ENCODE measurements at regions not wholly inside any gene's neighbourhood (a gene's known extent, or its start where the extent isn't known, plus 50 kb on each side); places are given as distances from the start of the nearest gene placed in this dataset.

- no peaks in the 10 kb centered on the region for H3K4me1 ChIP-seq (ENCODE audit: control insufficient read depth, insufficient read depth, low read length)
- no peaks in the 10 kb centered on the region for H3K27me3 ChIP-seq (ENCODE audit: control insufficient read depth, insufficient read depth, low read length)
- no peaks in the 10 kb centered on the region for H3K9me3 ChIP-seq (replicated peaks; ENCODE audit: control insufficient read depth, low read depth, low read length)
- H3K27ac ChIP-seq (ENCODE audit: low read length): no peak overlapping the region
- no CpG with 5 or more reads among the region's 2 CpGs for WGBS (ENCODE audit: insufficient coverage)
- H3K36me3 ChIP-seq (ENCODE audit: control insufficient read depth, insufficient read depth, low read length): no peaks in the 10 kb centered on the region
- no peak overlapping the region for H3K4me3 ChIP-seq (ENCODE audit: low read length)
- DNase-seq: no peak
Measured at GRCh38 chr1:73781251-73781650, 416.7 kb downstream of the LRRIQ3 start.

DNA sequence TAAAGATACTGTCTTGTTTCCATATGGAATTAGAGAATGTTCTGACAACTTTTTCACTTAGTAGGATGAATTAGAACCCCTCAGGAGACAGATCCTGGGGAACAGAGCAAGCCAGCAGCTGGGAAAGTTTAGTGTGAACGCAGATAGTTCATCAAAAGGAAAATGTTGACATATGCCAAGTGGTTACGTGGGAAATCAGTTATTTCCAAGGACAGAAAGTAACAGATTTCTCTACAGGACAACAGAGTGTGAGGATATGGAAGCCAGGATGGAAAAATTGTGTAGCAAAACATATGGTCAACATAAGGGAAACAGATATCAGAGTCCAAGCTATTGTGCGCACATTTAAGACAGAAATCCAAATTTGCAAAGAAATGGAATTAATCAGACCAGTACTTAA lies 419.5 kb downstream of the LRRIQ3 start:
- Histone ChIP-seq H3K36me3 (ENCODE audit: control insufficient read depth, insufficient read depth, low read length) (no peaks in the 10 kb centered on the region), H3K27ac (ENCODE audit: low read length) (peak overlapping the region; percentile 54)
- WGBS (ENCODE audit: insufficient coverage): 12% methylated on average over 2 of the region's 3 CpGs

DNA sequence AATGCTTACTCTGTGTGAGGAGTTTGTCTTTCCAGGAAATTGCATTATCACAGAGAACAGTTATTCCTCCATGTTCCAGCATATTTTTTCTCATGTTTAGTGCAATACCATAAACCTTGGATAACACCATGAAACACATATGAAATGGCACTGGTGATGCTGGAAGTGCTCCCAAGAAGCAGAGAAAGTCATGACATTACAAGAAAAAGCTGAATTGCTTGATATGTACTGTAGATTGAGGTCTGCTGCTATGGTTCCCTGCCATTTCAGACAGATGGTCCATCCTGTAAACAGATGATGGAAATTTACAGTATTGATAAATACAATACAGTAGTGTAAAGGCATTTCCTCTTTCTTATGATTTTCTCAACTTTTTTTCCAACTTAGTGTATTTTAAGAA lies 422.1 kb downstream of the LRRIQ3 start:
- Histone ChIP-seq H3K4me3 (ENCODE audit: low read length) (no peak overlapping the region), H3K27ac (ENCODE audit: low read length) (no peak overlapping the region), H3K4me1 (ENCODE audit: control insufficient read depth, insufficient read depth, low read length) (no peaks in the 10 kb centered on the region), H3K36me3 (ENCODE audit: control insufficient read depth, insufficient read depth, low read length) (no peaks in the 10 kb centered on the region), H3K27me3 (ENCODE audit: control insufficient read depth, insufficient read depth, low read length) (no peaks in the 10 kb centered on the region), H3K9me3 (replicated peaks; ENCODE audit: control insufficient read depth, low read depth, low read length) (no peaks in the 10 kb centered on the region)
- no peak for DNase-seq

More for the DNA sequence above, 419.5 kb downstream of the LRRIQ3 start:
- Histone ChIP-seq H3K4me3 (ENCODE audit: low read length) (no peak overlapping the region), H3K27me3 (ENCODE audit: control insufficient read depth, insufficient read depth, low read length) (no peaks in the 10 kb centered on the region), H3K9me3 (replicated peaks; ENCODE audit: control insufficient read depth, low read depth, low read length) (no peaks in the 10 kb centered on the region), H3K4me1 (ENCODE audit: control insufficient read depth, insufficient read depth, low read length) (no peaks in the 10 kb centered on the region)
- peak; percentile 98 for DNase-seq

DNA sequence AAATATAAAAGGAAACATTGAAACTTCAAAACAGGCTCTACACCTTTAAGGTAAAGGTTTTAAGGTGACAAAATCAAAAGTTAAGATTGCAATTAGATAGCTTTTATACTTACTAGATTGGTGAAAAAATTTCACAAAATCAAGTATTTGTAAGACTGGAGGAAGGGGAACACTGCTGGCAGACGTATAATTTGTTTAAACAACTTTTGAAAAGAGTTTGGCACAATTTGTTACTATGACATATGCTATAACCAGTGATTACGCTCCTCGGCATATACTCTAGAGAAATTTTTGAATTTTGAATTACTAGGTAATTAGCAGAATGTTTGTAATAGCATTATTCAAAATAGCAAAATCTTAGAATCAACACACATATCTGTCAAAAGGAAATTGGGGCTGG lies 425.0 kb downstream of the LRRIQ3 start:
- no peak overlapping the region for H3K4me3 ChIP-seq (ENCODE audit: low read length)
- no peaks in the 10 kb centered on the region for H3K4me1 ChIP-seq (ENCODE audit: control insufficient read depth, insufficient read depth, low read length)
- H3K27me3 ChIP-seq (ENCODE audit: control insufficient read depth, insufficient read depth, low read length): no peaks in the 10 kb centered on the region
- no peak for DNase-seq
- H3K36me3 ChIP-seq (ENCODE audit: control insufficient read depth, insufficient read depth, low read length): no peaks in the 10 kb centered on the region
- no peak overlapping the region for H3K27ac ChIP-seq (ENCODE audit: low read length)
- H3K9me3 ChIP-seq (replicated peaks; ENCODE audit: control insufficient read depth, low read depth, low read length): no peaks in the 10 kb centered on the region
- no CpG with 5 or more reads among the region's 3 CpGs for WGBS (ENCODE audit: insufficient coverage)

DNA sequence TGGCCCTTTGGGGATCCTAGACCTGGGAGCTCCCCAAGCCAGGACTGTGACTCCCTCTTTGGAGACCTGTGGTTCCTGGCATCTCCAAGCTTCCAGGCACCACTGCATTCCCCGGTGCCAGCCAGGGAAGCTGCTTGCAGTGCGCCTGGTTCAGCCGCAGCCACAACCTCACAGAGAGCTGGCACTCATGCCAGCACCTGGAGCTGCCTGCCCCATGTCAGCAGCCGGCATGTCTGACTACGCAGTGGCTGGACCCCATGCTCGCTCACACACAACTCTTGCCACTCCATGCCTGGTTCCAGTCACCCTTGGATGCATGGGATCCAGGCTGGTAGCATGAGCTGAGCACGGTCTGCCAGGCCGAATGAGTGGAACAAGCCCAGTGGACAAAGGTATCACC lies 426.6 kb downstream of the LRRIQ3 start:
- no peaks in the 10 kb centered on the region for H3K27me3 ChIP-seq (ENCODE audit: control insufficient read depth, insufficient read depth, low read length)
- no peaks in the 10 kb centered on the region for H3K9me3 ChIP-seq (replicated peaks; ENCODE audit: control insufficient read depth, low read depth, low read length)
- H3K4me1 ChIP-seq (ENCODE audit: control insufficient read depth, insufficient read depth, low read length): no peaks in the 10 kb centered on the region
- H3K36me3 ChIP-seq (ENCODE audit: control insufficient read depth, insufficient read depth, low read length): no peaks in the 10 kb centered on the region
- H3K4me3 ChIP-seq (ENCODE audit: low read length): no peak overlapping the region
- H3K27ac ChIP-seq (ENCODE audit: low read length): no peak overlapping the region
- no peak for DNase-seq
- 95% methylated on average over 8 of the region's 8 CpGs for WGBS (ENCODE audit: insufficient coverage)

DNA sequence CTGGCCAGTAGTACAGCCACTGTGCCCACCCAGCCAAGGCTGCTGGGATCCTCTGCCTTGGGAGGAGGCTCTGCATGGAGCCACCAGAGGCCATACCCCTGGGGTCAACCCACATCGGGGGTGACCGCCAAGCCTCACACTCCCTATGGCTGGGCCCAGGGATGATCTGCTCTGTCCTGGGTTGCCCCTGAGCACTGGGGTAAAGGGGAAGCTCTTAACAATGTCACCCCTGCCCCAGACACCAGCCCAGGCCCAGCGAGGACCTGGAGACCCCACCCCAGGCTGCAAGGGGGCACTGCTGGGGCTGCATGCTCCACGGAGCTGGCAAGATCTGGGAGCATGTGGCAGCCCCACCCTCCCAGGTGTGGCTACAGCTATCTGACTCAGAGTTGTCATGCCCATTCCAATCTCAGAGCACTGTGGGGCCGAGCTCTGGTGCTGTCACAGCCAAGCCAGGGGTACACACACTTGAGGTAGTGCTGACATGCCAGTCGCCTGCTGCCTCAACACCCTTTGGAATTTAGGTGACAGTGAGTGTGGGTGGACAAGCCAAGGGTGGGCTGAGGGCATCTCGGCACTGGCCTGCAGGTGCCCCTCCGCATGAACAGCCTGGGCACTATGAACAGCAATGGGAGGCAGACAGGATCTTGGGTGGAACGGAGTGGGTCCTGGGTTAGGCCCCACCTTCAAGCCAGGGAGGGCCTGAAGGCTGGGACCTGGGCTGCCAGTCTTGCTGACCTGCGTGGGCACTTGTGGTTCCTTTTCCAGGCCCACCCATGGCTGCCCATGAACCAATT lies 427.7 kb downstream of the LRRIQ3 start:
- Histone ChIP-seq H3K4me1 (ENCODE audit: control insufficient read depth, insufficient read depth, low read length) (no peaks in the 10 kb centered on the region), H3K9me3 (replicated peaks; ENCODE audit: control insufficient read depth, low read depth, low read length) (no peaks in the 10 kb centered on the region), H3K4me3 (ENCODE audit: low read length) (no peak overlapping the region), H3K36me3 (ENCODE audit: control insufficient read depth, insufficient read depth, low read length) (no peaks in the 10 kb centered on the region), H3K27ac (ENCODE audit: low read length) (no peak overlapping the region), H3K27me3 (ENCODE audit: control insufficient read depth, insufficient read depth, low read length) (no peaks in the 10 kb centered on the region)
- 91% methylated on average over 7 of the region's 10 CpGs for WGBS (ENCODE audit: insufficient coverage)
- no peak for DNase-seq

- Histone ChIP-seq H3K9me3 (replicated peaks; ENCODE audit: control insufficient read depth, low read depth, low read length) (no peaks in the 10 kb centered on the region), H3K27me3 (ENCODE audit: control insufficient read depth, insufficient read depth, low read length) (no peaks in the 10 kb centered on the region), H3K4me3 (ENCODE audit: low read length) (no peak overlapping the region), H3K4me1 (ENCODE audit: control insufficient read depth, insufficient read depth, low read length) (no peaks in the 10 kb centered on the region), H3K27ac (ENCODE audit: low read length) (peak overlapping the region; percentile 47), H3K36me3 (ENCODE audit: control insufficient read depth, insufficient read depth, low read length) (no peaks in the 10 kb centered on the region)
- no CpG with 5 or more reads among the region's 3 CpGs for WGBS (ENCODE audit: insufficient coverage)
- DNase-seq: peak; percentile 77
Measured at GRCh38 chr1:73766786-73767348, 431.1 kb downstream of the LRRIQ3 start.

DNA sequence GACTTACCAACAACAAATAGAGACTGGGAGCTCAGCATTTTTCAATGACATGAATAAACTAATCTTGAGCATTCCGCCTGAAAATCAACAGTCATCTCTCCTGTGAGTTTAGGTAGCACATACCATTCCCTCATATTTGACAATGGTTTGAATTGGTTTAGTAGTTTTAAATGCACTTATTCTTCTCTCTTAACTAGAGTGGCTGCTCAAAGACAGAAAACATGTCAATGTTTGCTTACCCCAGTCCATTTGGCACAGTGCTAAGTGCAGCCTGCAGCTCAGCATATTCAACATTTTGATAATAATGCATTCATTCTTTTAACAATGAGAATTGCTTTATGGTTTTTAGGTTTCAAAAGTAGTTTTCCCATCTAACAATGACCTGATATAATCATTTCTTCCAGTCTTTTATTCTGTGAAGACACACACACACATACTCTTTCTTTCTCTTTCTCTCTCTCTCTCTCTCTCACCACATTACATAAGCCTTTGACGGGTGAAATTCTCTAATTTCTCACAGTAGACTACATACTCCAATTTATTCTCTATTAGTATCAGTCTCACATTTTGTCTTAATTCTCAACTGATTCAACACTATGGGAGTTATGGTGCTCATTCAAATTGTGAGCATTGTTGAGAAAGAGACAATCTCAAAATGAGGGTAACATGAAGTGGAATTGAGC lies 432.3 kb downstream of the LRRIQ3 start:
- no peak for DNase-seq
- Histone ChIP-seq H3K27ac (ENCODE audit: low read length) (no peak overlapping the region), H3K4me3 (ENCODE audit: low read length) (no peak overlapping the region), H3K4me1 (ENCODE audit: control insufficient read depth, insufficient read depth, low read length) (no peaks in the 10 kb centered on the region), H3K36me3 (ENCODE audit: control insufficient read depth, insufficient read depth, low read length) (no peaks in the 10 kb centered on the region), H3K9me3 (replicated peaks; ENCODE audit: control insufficient read depth, low read depth, low read length) (no peaks in the 10 kb centered on the region), H3K27me3 (ENCODE audit: control insufficient read depth, insufficient read depth, low read length) (no peaks in the 10 kb centered on the region)
- WGBS (ENCODE audit: insufficient coverage): no CpG with 5 or more reads among the region's 2 CpGs

DNA sequence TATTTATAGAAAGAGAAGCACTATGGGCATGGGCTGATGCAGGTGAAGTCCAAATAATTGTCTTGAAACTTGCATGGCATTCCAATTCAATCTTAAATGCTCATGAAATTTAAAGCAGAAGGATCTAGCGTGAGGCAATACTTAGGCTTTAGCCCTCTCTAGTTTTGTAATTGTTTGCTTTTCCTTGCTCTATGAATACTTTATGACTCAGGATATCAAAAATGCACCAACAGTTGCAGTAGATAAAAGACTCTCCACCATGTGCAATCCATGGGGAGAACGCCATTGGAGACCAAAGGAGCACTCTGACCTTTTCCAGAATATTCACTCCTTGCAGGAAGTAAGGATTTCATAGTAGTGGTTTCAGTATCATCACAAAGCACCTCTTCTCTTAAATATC lies 436.4 kb downstream of the LRRIQ3 start:
- Histone ChIP-seq H3K4me1 (ENCODE audit: control insufficient read depth, insufficient read depth, low read length) (no peaks in the 10 kb centered on the region), H3K27ac (ENCODE audit: low read length) (no peak overlapping the region), H3K4me3 (ENCODE audit: low read length) (no peak overlapping the region), H3K36me3 (ENCODE audit: control insufficient read depth, insufficient read depth, low read length) (no peaks in the 10 kb centered on the region), H3K9me3 (replicated peaks; ENCODE audit: control insufficient read depth, low read depth, low read length) (no peaks in the 10 kb centered on the region), H3K27me3 (ENCODE audit: control insufficient read depth, insufficient read depth, low read length) (no peaks in the 10 kb centered on the region)
- no CpG with 5 or more reads among the region's 2 CpGs for WGBS (ENCODE audit: insufficient coverage)
- DNase-seq: no peak

GRCh38 chr1:73759011-73759410 lies 439.0 kb downstream of the LRRIQ3 start:
- no peaks in the 10 kb centered on the region for H3K9me3 ChIP-seq (replicated peaks; ENCODE audit: control insufficient read depth, low read depth, low read length)
- no peaks in the 10 kb centered on the region for H3K4me1 ChIP-seq (ENCODE audit: control insufficient read depth, insufficient read depth, low read length)
- H3K27ac ChIP-seq (ENCODE audit: low read length): no peak overlapping the region
- WGBS (ENCODE audit: insufficient coverage): no CpG with 5 or more reads among the region's 1 CpG
- no peaks in the 10 kb centered on the region for H3K27me3 ChIP-seq (ENCODE audit: control insufficient read depth, insufficient read depth, low read length)
- no peaks in the 10 kb centered on the region for H3K36me3 ChIP-seq (ENCODE audit: control insufficient read depth, insufficient read depth, low read length)
- no peak overlapping the region for H3K4me3 ChIP-seq (ENCODE audit: low read length)
- no peak for DNase-seq
